Keratinocyte (primary cell): ENCODE measurements at regions not wholly inside any gene's neighbourhood (a gene's known extent, or its start where the extent isn't known, plus 50 kb on each side); places are given as distances from the start of the nearest gene placed in this dataset.

Experiments
- EZH2 ChIP-seq: IDR thresholded peaks from one replicate; pipeline ENCODE4 v1.6.1; 2012; ENCODE audit warnings: inconsistent platforms, mild to moderate bottlenecking, low read length, moderate library complexity
- TF ChIP-seq, protein P1 (sequence below), 3 experiments: IDR thresholded peaks in 1 of 3; conservative IDR thresholded peaks in 1 of 3; optimal IDR thresholded peaks in 1 of 3; 2 replicates in 2 of 3; 3 replicates in 1 of 3; pipeline versions ENCODE3 to v1.5.1; 2011; ENCODE audit warnings: low read length in 3 of 3, mild to moderate bottlenecking in 3 of 3, moderate library complexity in 2 of 3, control low read depth in 1 of 3, inconsistent platforms in 1 of 3; ENCODE audit not compliant: insufficient read depth in 2 of 3; ENCODE audit errors: extremely low read depth in 1 of 3

DNA sequence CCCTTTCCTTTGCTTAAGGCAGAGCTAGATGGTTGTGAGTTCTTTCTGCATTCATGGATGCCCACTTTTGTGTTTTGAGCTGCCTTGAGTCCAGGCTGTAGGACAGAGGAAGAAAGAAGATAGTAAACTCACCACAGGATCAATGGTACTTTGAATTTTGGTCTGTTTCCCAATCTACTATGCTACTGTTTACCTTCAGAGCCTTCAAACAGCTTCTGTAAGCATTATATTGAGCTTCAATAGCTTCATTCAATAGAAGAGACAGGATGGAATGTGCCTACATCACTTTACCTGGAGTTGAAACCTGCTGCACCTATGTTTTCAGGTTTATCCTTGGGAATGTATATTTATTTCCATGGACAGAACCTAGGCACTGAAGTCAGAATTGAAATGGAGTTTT, 397.9 kb upstream of the DYNLRB2 start:
- TF ChIP-seq, protein P1, sequence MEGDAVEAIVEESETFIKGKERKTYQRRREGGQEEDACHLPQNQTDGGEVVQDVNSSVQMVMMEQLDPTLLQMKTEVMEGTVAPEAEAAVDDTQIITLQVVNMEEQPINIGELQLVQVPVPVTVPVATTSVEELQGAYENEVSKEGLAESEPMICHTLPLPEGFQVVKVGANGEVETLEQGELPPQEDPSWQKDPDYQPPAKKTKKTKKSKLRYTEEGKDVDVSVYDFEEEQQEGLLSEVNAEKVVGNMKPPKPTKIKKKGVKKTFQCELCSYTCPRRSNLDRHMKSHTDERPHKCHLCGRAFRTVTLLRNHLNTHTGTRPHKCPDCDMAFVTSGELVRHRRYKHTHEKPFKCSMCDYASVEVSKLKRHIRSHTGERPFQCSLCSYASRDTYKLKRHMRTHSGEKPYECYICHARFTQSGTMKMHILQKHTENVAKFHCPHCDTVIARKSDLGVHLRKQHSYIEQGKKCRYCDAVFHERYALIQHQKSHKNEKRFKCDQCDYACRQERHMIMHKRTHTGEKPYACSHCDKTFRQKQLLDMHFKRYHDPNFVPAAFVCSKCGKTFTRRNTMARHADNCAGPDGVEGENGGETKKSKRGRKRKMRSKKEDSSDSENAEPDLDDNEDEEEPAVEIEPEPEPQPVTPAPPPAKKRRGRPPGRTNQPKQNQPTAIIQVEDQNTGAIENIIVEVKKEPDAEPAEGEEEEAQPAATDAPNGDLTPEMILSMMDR (optimal IDR thresholded peaks at IDR 0.05 in 1 of 3, IDR thresholded peaks at IDR 0.05 in 1 of 3, conservative IDR thresholded peaks at IDR 0.05 in 1 of 3; ENCODE audit: extremely low read depth in 1 of 3, insufficient read depth in 2 of 3, low read length in 3 of 3), result no peak
- no peak for TF ChIP-seq EZH2
